ENCODE measurements at regions not wholly inside any gene's neighbourhood (a gene's known extent, or its start where the extent isn't known, plus 50 kb on each side); places are given as distances from the start of the nearest gene placed in this dataset.
"Not testable (repeated sequence)": the region's sequence is repeated elsewhere in the genome, so short reads cannot be mapped to it uniquely, and the experiment has no call there.

GRCh38 chr5:40276426-40277102 is 403.2 kb upstream of the PTGER4 start:
- DNase-seq, result no peak

- no peak for DNase-seq
Observed at GRCh38 chr5:40274568-40274967, 405.1 kb upstream of the PTGER4 start.

- no peak for DNase-seq
Observed at GRCh38 chr5:40273936-40274335, 405.8 kb upstream of the PTGER4 start.

- DNase-seq, result no peak
Observed at GRCh38 chr5:40271476-40271875, 408.2 kb upstream of the PTGER4 start.

GRCh38 chr5:40270274-40270845 is 409.4 kb upstream of the PTGER4 start:
- DNase-seq, result no peak

GRCh38 chr5:40268088-40268487 is 411.6 kb upstream of the PTGER4 start:
- DNase-seq, result no peak

GRCh38 chr5:40266952-40267351 is 412.8 kb upstream of the PTGER4 start:
- DNase-seq, result no peak

GRCh38 chr5:40261984-40262383 is 417.7 kb upstream of the PTGER4 start:
- DNase-seq, result no peak

- DNase-seq, result no peak
Observed at GRCh38 chr5:40260361-40260760, 419.4 kb upstream of the PTGER4 start.

GRCh38 chr5:40258222-40258621 is 421.5 kb upstream of the PTGER4 start:
- DNase-seq, result no peak

GRCh38 chr5:40240671-40241070 is 439.0 kb upstream of the PTGER4 start:
- no peak for DNase-seq

- DNase-seq, result no peak
Observed at GRCh38 chr5:40240111-40240510, 439.6 kb upstream of the PTGER4 start.

GRCh38 chr5:40238066-40238745 is 441.5 kb upstream of the PTGER4 start:
- DNase-seq, result no peak

GRCh38 chr5:40235471-40236400 is 444.0 kb upstream of the PTGER4 start:
- DNase-seq, result no peak

GRCh38 chr5:40233268-40233667 is 446.4 kb upstream of the PTGER4 start:
- DNase-seq, result no peak

- no peak for DNase-seq
Observed at GRCh38 chr5:40227931-40228330, 451.8 kb upstream of the PTGER4 start.

GRCh38 chr5:40227366-40227765 is 452.3 kb upstream of the PTGER4 start:
- no peak for DNase-seq

GRCh38 chr5:40226906-40227305 is 452.8 kb upstream of the PTGER4 start:
- DNase-seq, result no peak

- DNase-seq, result not testable (repeated sequence)
Observed at GRCh38 chr5:40225147-40225546, 454.6 kb upstream of the PTGER4 start.

- no peak for DNase-seq
Observed at GRCh38 chr5:40224421-40224820, 455.3 kb upstream of the PTGER4 start.

- DNase-seq, result no peak
Observed at GRCh38 chr5:40223884-40224402, 455.8 kb upstream of the PTGER4 start.

- no peak for DNase-seq
Observed at GRCh38 chr5:40221796-40222195, 457.9 kb upstream of the PTGER4 start.

GRCh38 chr5:40221255-40221654 is 458.5 kb upstream of the PTGER4 start:
- no peak for DNase-seq
